NB4 (cell line): ENCODE measurements at regions not wholly inside any gene's neighbourhood (a gene's known extent, or its start where the extent isn't known, plus 50 kb on each side); places are given as distances from the start of the nearest gene placed in this dataset.

Source experiments
- DNase-seq: peaks from one replicate; pipeline ENCODE4 v3.0.0; 2010; ENCODE audit warnings: low read depth
- H3K4me3 ChIP-seq: one replicate; pipeline ENCODE4 v1.5.1; 2011; ENCODE audit warnings: mild to moderate bottlenecking, low read depth, low read length, moderate library complexity
- MYC ChIP-seq: IDR thresholded peaks from 2 replicates; pipeline ENCODE4 v1.6.1; 2011; ENCODE audit warnings: low read depth, low read length
- POLR2A ChIP-seq: IDR thresholded peaks from 2 replicates; pipeline ENCODE4 v1.6.1; 2011; ENCODE audit warnings: mild to moderate bottlenecking; ENCODE audit not compliant: insufficient read length; ENCODE audit errors: extremely low read depth
- TF ChIP-seq, protein P1 (sequence below): IDR thresholded peaks from 2 replicates; pipeline ENCODE4 v1.6.1; 2011; ENCODE audit warnings: low read depth, low read length
- TF ChIP-seq, protein P2 (sequence below): IDR thresholded peaks from one replicate; pipeline ENCODE4 v1.5.1; 2012; ENCODE audit warnings: low read depth, low read length

DNA sequence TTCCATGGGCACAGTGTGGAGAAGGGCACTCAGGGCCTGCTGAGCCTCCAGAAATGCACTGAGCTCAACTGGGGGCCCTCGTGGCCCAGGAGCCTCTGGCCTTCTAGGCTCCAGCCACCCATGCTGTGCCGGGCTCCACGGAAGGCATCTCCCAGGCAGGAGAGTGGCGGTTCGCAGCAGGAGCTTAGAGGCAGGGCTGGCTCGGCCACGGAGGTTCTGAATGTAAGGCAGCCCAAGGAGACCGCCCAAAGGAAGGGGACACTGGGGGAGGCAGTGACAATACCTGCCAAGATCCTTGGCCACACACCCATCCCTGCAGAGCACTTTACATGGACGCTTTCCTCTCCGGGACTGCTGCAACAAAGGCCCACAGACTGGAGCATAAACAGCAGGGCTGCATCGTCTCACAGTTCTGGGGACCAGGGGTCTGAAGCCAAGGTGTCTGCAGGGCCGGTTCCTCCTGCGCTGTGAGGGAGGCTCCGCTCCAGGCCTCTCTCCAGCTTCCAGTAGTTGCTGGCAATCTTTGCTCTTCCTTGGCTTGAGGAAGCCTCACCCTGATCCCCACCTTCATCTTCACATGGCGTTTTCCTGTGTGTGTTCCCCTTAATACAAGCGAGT is 128.2 kb upstream of the CDH4 start:
- H3K4me3 ChIP-seq = no peak overlapping the region
- TF ChIP-seq MYC = no peak
- TF ChIP-seq, protein P1, sequence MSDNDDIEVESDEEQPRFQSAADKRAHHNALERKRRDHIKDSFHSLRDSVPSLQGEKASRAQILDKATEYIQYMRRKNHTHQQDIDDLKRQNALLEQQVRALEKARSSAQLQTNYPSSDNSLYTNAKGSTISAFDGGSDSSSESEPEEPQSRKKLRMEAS = no peak
- no peak for TF ChIP-seq POLR2A
- TF ChIP-seq, protein P2, sequence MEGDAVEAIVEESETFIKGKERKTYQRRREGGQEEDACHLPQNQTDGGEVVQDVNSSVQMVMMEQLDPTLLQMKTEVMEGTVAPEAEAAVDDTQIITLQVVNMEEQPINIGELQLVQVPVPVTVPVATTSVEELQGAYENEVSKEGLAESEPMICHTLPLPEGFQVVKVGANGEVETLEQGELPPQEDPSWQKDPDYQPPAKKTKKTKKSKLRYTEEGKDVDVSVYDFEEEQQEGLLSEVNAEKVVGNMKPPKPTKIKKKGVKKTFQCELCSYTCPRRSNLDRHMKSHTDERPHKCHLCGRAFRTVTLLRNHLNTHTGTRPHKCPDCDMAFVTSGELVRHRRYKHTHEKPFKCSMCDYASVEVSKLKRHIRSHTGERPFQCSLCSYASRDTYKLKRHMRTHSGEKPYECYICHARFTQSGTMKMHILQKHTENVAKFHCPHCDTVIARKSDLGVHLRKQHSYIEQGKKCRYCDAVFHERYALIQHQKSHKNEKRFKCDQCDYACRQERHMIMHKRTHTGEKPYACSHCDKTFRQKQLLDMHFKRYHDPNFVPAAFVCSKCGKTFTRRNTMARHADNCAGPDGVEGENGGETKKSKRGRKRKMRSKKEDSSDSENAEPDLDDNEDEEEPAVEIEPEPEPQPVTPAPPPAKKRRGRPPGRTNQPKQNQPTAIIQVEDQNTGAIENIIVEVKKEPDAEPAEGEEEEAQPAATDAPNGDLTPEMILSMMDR = no peak
- no peak for DNase-seq

GRCh38 chr20:61125076-61125475 is 127.0 kb upstream of the CDH4 start:
- TF ChIP-seq, protein P1 = no peak
- TF ChIP-seq, protein P2 = no peak
- TF ChIP-seq POLR2A (no peak), MYC (no peak)
- no peak overlapping the region for H3K4me3 ChIP-seq
- DNase-seq = no peak

DNA sequence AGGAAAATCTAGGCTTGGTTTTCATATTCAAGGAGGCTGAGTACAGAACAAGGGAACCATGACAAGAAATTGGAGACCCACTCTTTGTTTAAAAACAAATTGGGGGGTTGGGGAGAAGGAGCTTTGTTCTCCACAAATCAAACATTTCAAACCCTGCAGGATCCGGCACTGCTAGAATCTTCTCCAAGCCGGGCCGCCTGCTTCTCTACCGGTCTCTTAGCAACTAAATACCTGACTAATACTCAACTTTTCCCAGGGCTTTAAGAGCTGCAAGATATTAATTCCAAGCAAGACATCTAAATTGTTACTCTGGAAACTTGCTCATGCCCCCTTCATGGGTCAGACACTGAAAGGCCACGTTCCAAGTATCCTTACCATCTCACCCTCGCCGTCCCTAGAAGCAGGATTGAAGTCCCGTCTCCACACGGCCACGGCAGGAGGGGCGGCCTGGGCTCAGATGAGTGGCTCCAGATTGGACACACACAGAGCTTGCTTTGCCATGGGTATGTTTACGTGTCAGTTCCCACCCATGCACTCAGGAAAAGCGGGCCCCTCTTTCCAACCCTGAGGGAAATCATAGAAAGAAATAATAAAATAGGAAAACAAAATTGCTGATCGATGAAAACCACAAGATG is 126.4 kb upstream of the CDH4 start:
- no peak for TF ChIP-seq MYC
- no peak for TF ChIP-seq POLR2A
- TF ChIP-seq, protein P1 = no peak
- TF ChIP-seq, protein P2 = no peak
- H3K4me3 ChIP-seq = no peak overlapping the region
- DNase-seq = no peak

DNA sequence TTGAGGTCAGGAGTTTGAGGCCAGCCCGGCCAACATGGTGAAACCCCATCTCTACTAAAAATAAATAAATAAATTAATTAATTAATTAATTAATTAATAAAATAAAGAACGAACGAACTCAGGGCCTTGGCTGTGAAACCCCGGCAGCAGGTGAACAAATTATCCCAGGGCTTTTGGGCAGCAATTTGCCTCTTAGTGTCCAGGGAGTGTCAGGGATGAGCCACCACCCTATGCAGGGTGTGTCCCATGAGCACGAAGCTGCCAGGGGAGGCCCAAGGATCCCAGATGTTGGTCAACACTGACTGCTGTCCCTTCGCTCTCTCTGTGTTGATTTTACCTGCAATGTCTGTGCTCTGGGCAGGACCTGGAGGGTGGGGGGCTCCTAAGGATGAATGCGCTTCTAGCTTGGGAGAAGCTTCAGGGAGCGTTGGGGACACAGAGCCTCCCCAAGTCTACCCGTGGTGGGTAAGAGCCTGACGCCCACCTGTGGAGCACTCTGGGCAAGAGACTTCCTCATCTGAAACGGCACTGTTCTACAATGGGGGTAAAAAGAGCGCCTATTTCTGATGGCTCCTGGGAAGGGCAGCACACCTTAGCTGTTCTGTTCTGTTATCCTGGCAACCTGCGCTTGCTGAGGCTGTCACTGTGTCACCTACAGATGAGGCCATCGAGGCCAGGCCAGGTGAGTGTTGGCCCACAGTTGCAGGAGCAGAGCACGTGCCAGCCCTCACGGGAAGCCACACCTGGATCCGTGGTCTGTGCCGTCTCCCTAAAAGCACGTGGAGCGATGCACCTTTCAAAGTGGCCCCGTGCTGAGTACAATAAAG is 125.5 kb upstream of the CDH4 start:
- TF ChIP-seq POLR2A = no peak
- no peak for TF ChIP-seq MYC
- TF ChIP-seq, protein P2 = no peak
- TF ChIP-seq, protein P1 = no peak
- DNase-seq = no peak
- H3K4me3 ChIP-seq = no peak overlapping the region

GRCh38 chr20:61127311-61128039 is 124.6 kb upstream of the CDH4 start:
- H3K4me3 ChIP-seq = no peak overlapping the region
- DNase-seq = no peak
- TF ChIP-seq POLR2A (no peak), MYC (no peak)
- TF ChIP-seq, protein P2 = no peak
- TF ChIP-seq, protein P1 = no peak
